Smooth muscle cell (in vitro differentiated cells): ENCODE measurements at regions not wholly inside any gene's neighbourhood (a gene's known extent, or its start where the extent isn't known, plus 50 kb on each side); places are given as distances from the start of the nearest gene placed in this dataset.

ENCODE experiments used
- DNase-seq: peaks from one replicate; lab custom pipeline; 2025; ENCODE audit not compliant: unreplicated experiment; lab: John Stamatoyannopoulos, UW
- H2AFZ ChIP-seq: fragments of 200-600 bp; sonication (generic); 2 replicates; pipeline ENCODE4 v1.6.0; 2016; ENCODE audit warnings: antibody characterized with exemption, low read depth, mild to moderate bottlenecking
- H3F3A ChIP-seq: fragments of 200-600 bp; sonication (generic); 2 replicates; pipeline ENCODE4 v1.6.0; 2017; ENCODE audit warnings: antibody characterized with exemption, low read depth
- H3K27ac ChIP-seq: fragments of 200-600 bp; sonication (generic); 2 replicates; pipeline ENCODE4 v1.5.1; 2016; ENCODE audit warnings: low read depth, mild to moderate bottlenecking
- H3K27me3 ChIP-seq: fragments of 200-600 bp; sonication (generic); 2 replicates; pipeline ENCODE4 v1.6.1; 2016; ENCODE audit warnings: low read depth, mild to moderate bottlenecking
- H3K36me3 ChIP-seq: fragments of 200-600 bp; sonication (generic); 2 replicates; pipeline ENCODE4 v1.5.1; 2016; ENCODE audit warnings: low read depth
- H3K4me1 ChIP-seq: fragments of 200-600 bp; sonication (generic); 2 replicates; pipeline ENCODE4 v1.5.1; 2016; ENCODE audit warnings: low read depth
- H3K4me2 ChIP-seq: fragments of 200-600 bp; sonication (generic); 2 replicates; pipeline ENCODE4 v1.6.0; 2016; ENCODE audit warnings: mild to moderate bottlenecking
- H3K4me3 ChIP-seq: fragments of 200-600 bp; sonication (generic); 2 replicates; pipeline ENCODE4 v1.5.1; 2016; ENCODE audit warnings: mild to moderate bottlenecking
- H3K79me2 ChIP-seq: fragments of 200-600 bp; sonication (generic); 2 replicates; pipeline ENCODE4 v1.6.0; 2016; ENCODE audit warnings: low read depth, mild to moderate bottlenecking
- H3K9ac ChIP-seq: fragments of 200-600 bp; sonication (generic); 2 replicates; pipeline ENCODE4 v1.6.0; 2016; ENCODE audit warnings: low read depth
- H3K9me3 ChIP-seq: fragments of 200-600 bp; sonication (generic); replicated peaks from 2 replicates; pipeline ENCODE4 v1.5.1; 2016; ENCODE audit warnings: low read depth
- H4K20me1 ChIP-seq: fragments of 200-600 bp; sonication (generic); 2 replicates; pipeline ENCODE4 v1.6.0; 2016; ENCODE audit warnings: low read depth
- CTCF ChIP-seq: fragments of 200-600 bp; sonication (generic); IDR thresholded peaks from 2 replicates; pipeline ENCODE4 v1.5.1; 2017; ENCODE audit warnings: borderline replicate concordance, mild to moderate bottlenecking, antibody characterized with exemption; ENCODE audit not compliant: insufficient read depth, poor library complexity, severe bottlenecking
- WGBS: methylation state at CpG from one replicate; pipeline ENCODE4 v1.1.7; 2016; ENCODE audit warnings: low lambda C conversion rate; 5-methylcytosine and 5-hydroxymethylcytosine counted together

GRCh38 chr12:83538361-83538965 lies 851.8 kb downstream of the TMTC2 start:
- Histone ChIP-seq H3K4me1 (no peaks in the 10 kb centered on the region), H4K20me1 (no peaks in the 10 kb centered on the region), H3K36me3 (no peaks in the 10 kb centered on the region), H3K9me3 (no peaks in the 10 kb centered on the region), H3K4me3 (no peak overlapping the region), H3K9ac (no peak overlapping the region), H3K27me3 (no peaks in the 10 kb centered on the region), H3K79me2 (no peaks in the 10 kb centered on the region), H3K27ac (no peak overlapping the region), H2AFZ (no peak overlapping the region), H3F3A (no peaks in the 10 kb centered on the region), H3K4me2 (no peak overlapping the region)
- 89% methylated on average over 3 of the region's 3 CpGs for WGBS
- no peak for TF ChIP-seq CTCF
- DNase-seq, result no peak

DNA sequence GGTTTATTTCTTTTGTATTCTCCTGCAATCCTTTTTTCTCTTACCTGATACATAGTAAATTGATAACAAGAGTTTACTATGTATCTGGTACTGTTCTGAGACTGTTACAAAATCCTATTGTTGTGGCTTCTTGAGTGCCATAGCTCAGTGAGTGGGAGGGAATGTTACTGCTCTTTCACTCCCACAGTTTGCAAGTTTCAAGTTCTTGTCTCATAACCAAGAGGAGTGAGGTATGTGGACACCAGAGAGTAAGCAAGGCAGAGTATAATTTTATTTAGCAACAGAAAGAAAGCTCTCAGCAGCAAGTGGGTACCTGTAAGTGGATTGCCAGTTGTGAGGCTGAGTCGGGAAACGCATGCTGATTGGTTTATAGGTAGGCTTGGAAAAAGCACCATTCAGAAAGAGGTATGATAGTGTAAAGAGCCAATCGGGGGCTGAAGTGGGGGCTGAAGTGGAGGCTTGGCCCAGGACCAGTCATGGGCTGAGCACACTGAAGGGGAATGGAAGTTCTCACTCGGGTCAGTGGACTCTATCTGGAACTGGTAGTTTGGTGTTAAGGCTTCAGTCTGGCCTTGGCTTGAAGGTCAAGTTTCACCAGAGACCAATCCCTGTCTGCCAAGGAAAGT lies 850.8 kb downstream of the TMTC2 start:
- Histone ChIP-seq H2AFZ (no peak overlapping the region), H3K4me3 (no peak overlapping the region), H3K36me3 (no peaks in the 10 kb centered on the region), H3K4me1 (no peaks in the 10 kb centered on the region), H3F3A (no peaks in the 10 kb centered on the region), H4K20me1 (no peaks in the 10 kb centered on the region), H3K79me2 (no peaks in the 10 kb centered on the region), H3K4me2 (no peak overlapping the region), H3K9me3 (no peaks in the 10 kb centered on the region), H3K27me3 (no peaks in the 10 kb centered on the region), H3K27ac (no peak overlapping the region), H3K9ac (no peak overlapping the region)
- TF ChIP-seq CTCF, result no peak
- no peak for DNase-seq
- 89% methylated on average over 4 of the region's 4 CpGs for WGBS

GRCh38 chr12:83536496-83536895 lies 849.8 kb downstream of the TMTC2 start:
- Histone ChIP-seq H3K27ac (no peak overlapping the region), H3K9me3 (no peaks in the 10 kb centered on the region), H2AFZ (no peak overlapping the region), H3K27me3 (no peaks in the 10 kb centered on the region), H3K4me1 (no peaks in the 10 kb centered on the region), H3K9ac (no peak overlapping the region), H4K20me1 (no peaks in the 10 kb centered on the region), H3K4me2 (no peak overlapping the region), H3F3A (no peaks in the 10 kb centered on the region), H3K36me3 (no peaks in the 10 kb centered on the region), H3K4me3 (no peak overlapping the region), H3K79me2 (no peaks in the 10 kb centered on the region)
- no peak for TF ChIP-seq CTCF
- WGBS, result 69% methylated on average over 1 of the region's 1 CpG
- DNase-seq, result no peak

DNA sequence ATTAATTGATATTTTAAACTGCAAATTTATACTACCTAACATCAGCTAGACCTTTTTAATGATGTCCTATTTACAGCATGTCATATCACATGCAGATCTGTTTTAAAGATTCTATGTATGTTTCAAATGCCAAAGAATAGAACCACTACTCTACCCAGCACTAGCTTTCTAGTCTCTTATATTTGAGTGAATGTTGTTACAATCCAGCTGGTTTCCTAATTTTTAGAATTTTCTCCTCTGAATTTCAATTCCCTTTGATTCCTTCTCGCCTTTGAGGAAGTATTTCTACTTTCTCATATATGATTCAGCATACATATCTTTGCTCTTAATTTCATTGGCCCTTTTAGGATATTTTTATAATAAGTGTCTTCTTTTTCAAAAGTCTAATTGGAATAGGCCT lies 841.9 kb downstream of the TMTC2 start:
- no peak overlapping the region for H3K4me2 ChIP-seq
- H3K9me3 ChIP-seq, result no peaks in the 10 kb centered on the region
- no peak overlapping the region for H3K27ac ChIP-seq
- H3K79me2 ChIP-seq, result no peaks in the 10 kb centered on the region
- no peak overlapping the region for H3K9ac ChIP-seq
- H4K20me1 ChIP-seq, result no peaks in the 10 kb centered on the region
- H3K27me3 ChIP-seq, result no peaks in the 10 kb centered on the region
- no peaks in the 10 kb centered on the region for H3K4me1 ChIP-seq
- no peak for DNase-seq
- H3K4me3 ChIP-seq, result no peak overlapping the region
- H3K36me3 ChIP-seq, result no peaks in the 10 kb centered on the region
- 94% methylated on average over 1 of the region's 1 CpG for WGBS
- TF ChIP-seq CTCF, result no peak
- H3F3A ChIP-seq, result no peaks in the 10 kb centered on the region
- no peak overlapping the region for H2AFZ ChIP-seq
